ENCODE measurements at regions not wholly inside any gene's neighbourhood (a gene's known extent, or its start where the extent isn't known, plus 50 kb on each side); places are given as distances from the start of the nearest gene placed in this dataset.

DNA sequence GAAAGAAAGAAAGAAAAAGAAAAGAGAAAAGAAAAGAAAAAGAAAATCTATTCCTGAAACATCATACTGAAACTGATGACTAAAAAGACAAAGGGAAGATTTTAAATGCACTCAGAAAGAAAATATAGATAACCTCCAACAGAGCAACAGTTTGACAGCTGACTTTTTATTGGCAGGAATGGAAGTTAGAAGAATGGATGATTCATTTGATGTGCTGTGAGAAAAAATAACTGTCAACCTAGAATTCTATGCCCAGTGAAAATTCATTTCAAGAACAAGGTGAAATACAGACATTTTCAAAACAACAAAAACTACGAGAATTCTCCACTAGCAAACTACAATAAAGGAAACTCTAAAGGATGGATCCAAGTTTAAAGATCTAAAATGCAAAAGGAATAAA lies 50.5 kb upstream of the HSPA12A start:
- H3K4me3 ChIP-seq (ENCODE audit: insufficient read depth, low read depth, low read length): no peak overlapping the region
- no peak overlapping the region for H3K27ac ChIP-seq (ENCODE audit: insufficient read depth, low read depth, low read length, poor library complexity, severe bottlenecking)
- H3K27me3 ChIP-seq (ENCODE audit: control insufficient read depth, insufficient read depth, low read length, poor library complexity, severe bottlenecking): peaks cover 18% of the 10 kb centered on the region
- H3K36me3 ChIP-seq (ENCODE audit: control insufficient read depth, insufficient read depth, low read length): no peaks in the 10 kb centered on the region
- no peaks in the 10 kb centered on the region for H3K4me1 ChIP-seq (ENCODE audit: control insufficient read depth, insufficient read depth, low read length)
- WGBS, 2 experiments: 50 to 92% methylated on average over 1 of the region's 1 CpG
- H3K9me3 ChIP-seq (ENCODE audit: control insufficient read depth, low read length): no peaks in the 10 kb centered on the region

DNA sequence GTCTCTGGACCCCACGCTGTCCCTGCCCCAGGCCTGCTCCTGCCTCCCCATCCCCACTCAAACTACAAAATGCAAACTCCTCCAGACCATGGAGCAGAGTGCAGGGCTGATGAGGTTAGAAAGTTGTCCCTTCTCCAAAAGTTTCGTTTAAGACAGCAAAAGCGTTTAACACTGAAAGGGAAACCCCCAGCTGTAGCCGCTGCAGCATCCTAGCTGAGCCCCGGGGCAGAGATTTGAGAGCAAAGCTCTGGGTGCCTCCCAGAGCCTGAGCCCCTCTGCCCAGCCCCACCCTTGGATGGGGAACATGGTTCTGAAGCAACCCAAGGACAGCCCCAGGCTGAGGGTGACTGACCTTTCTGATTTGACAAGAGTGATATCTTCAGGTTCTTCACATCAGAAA lies 52.8 kb upstream of the ENO4 start:
- Histone ChIP-seq H3K27me3 (ENCODE audit: control insufficient read depth, insufficient read depth, low read length, poor library complexity, severe bottlenecking) (peaks cover 40% of the 10 kb centered on the region), H3K9me3 (ENCODE audit: control insufficient read depth, low read length) (no peaks in the 10 kb centered on the region), H3K36me3 (ENCODE audit: control insufficient read depth, insufficient read depth, low read length) (no peaks in the 10 kb centered on the region), H3K4me3 (ENCODE audit: insufficient read depth, low read depth, low read length) (no peak overlapping the region), H3K27ac (ENCODE audit: insufficient read depth, low read depth, low read length, poor library complexity, severe bottlenecking) (no peak overlapping the region), H3K4me1 (ENCODE audit: control insufficient read depth, insufficient read depth, low read length) (no peaks in the 10 kb centered on the region)
- WGBS, 2 experiments: 84 to 87% methylated on average over 5 of the region's 5 CpGs

DNA sequence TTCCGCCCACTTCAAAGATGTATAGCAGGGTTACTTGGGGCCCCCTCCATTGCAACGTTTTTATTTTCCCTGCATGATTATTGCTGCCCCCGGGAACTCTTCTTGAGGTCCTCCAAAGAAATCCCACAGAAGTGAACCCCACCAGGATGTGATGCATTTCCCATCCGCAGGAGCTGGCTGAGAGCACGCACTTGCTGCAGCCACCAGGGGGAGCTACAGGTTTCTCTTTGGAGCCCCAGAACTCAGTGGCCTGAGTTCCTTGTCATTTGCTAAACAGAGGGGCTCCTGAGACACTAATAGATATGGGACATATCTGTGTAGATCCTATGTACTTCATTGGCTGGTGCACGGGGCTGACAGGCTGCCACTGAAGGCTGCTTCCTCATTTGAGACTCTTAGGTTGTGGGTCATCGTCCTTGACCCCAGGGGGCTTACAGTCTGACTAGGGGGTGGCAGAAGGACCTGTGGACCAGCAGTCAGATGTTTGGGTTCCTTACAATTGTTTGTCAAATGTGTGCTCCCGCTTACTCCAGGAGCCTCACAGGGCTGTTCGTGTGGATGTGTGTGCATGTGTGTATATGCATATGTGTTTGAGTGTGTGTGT lies 52.3 kb upstream of the ENO4 start:
- H3K36me3 ChIP-seq (ENCODE audit: control insufficient read depth, insufficient read depth, low read length): no peaks in the 10 kb centered on the region
- no peak overlapping the region for H3K27ac ChIP-seq (ENCODE audit: insufficient read depth, low read depth, low read length, poor library complexity, severe bottlenecking)
- no peaks in the 10 kb centered on the region for H3K9me3 ChIP-seq (ENCODE audit: control insufficient read depth, low read length)
- H3K4me1 ChIP-seq (ENCODE audit: control insufficient read depth, insufficient read depth, low read length): no peaks in the 10 kb centered on the region
- 30 to 32% methylated on average over 9 of the region's 9 CpGs for WGBS, 2 experiments
- no peak overlapping the region for H3K4me3 ChIP-seq (ENCODE audit: insufficient read depth, low read depth, low read length)
- peaks cover 44% of the 10 kb centered on the region for H3K27me3 ChIP-seq (ENCODE audit: control insufficient read depth, insufficient read depth, low read length, poor library complexity, severe bottlenecking)

DNA sequence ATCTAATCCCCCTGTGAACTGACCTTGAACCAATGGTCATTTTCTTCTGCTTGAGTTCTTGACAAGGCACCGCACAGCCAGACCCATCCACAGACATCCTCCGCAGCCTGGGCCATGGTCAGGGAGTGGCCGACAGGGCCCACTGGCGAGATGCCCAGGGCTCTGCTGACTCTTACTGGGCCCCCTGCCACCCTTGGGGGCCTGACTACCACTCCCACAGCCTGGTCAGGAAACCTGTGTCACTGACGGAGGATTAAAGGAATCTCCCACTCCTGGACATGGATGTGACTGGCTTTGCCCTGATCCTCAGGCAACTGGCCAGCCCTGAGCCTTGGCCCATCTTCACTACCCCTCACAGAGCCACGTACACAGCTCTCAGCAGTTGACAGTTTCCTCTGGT lies 50.4 kb upstream of the ENO4 start:
- Histone ChIP-seq H3K27ac (ENCODE audit: insufficient read depth, low read depth, low read length, poor library complexity, severe bottlenecking) (no peak overlapping the region), H3K4me3 (ENCODE audit: insufficient read depth, low read depth, low read length) (no peak overlapping the region), H3K9me3 (ENCODE audit: control insufficient read depth, low read length) (no peaks in the 10 kb centered on the region), H3K36me3 (ENCODE audit: control insufficient read depth, insufficient read depth, low read length) (no peaks in the 10 kb centered on the region), H3K4me1 (ENCODE audit: control insufficient read depth, insufficient read depth, low read length) (no peaks in the 10 kb centered on the region), H3K27me3 (ENCODE audit: control insufficient read depth, insufficient read depth, low read length, poor library complexity, severe bottlenecking) (peaks cover 62% of the 10 kb centered on the region)
- 92 to 93% methylated on average over 6 of the region's 6 CpGs for WGBS, 2 experiments
